Natural killer cell (primary cell): ENCODE measurements at regions not wholly inside any gene's neighbourhood (a gene's known extent, or its start where the extent isn't known, plus 50 kb on each side); places are given as distances from the start of the nearest gene placed in this dataset.

ENCODE experiments used
- ATAC-seq, 3 donors: fragments of 150-1000 bp in 2 of 3; fragments of 200-7000 bp in 1 of 3; cut with Tn5 transposase; 1 replicate in 1 of 3; 2 replicates in 2 of 3; pipeline ENCODE4 v1.10.0; 2021; ENCODE audit warnings: mild to moderate bottlenecking in 2 of 3, moderate library complexity in 2 of 3
- DNase-seq, 2 donors: peaks; one replicate each; pipeline versions ENCODE4 v3.0.0 to v3.0.0-alpha.2; 2013 to 2021; ENCODE audit warnings: mixed read lengths in 1 of 2
- H3K27ac ChIP-seq: one replicate; pipeline ENCODE4 v1.5.1; 2013; ENCODE audit warnings: mild to moderate bottlenecking, low read length
- H3K27me3 ChIP-seq: one replicate; pipeline ENCODE4 v1.6.1; 2013; ENCODE audit warnings: low read length; ENCODE audit not compliant: control insufficient read depth, insufficient read depth
- H3K36me3 ChIP-seq: one replicate; pipeline ENCODE4 v1.6.1; 2013; ENCODE audit warnings: low read length; ENCODE audit not compliant: control insufficient read depth, insufficient read depth
- H3K4me1 ChIP-seq: one replicate; pipeline ENCODE4 v1.6.1; 2013; ENCODE audit warnings: low read length; ENCODE audit not compliant: control insufficient read depth, insufficient read depth
- H3K4me3 ChIP-seq: one replicate; pipeline ENCODE4 v1.5.1; 2013; ENCODE audit warnings: low read length
- H3K9me3 ChIP-seq: one replicate; pipeline ENCODE4 v1.6.1; 2013; ENCODE audit warnings: low read length; ENCODE audit not compliant: control insufficient read depth, insufficient read depth
- H3K27ac Mint-ChIP-seq, 2 donors: one replicate each; pipeline ENCODE4 v1.8.0; 2022; ENCODE audit warnings: mild to moderate bottlenecking in 2 of 2, mixed read lengths in 2 of 2, moderate library complexity in 1 of 2
- H3K27me3 Mint-ChIP-seq, 2 donors: one replicate each; pipeline ENCODE4 v1.8.0; 2022; ENCODE audit warnings: low read depth in 2 of 2, mixed read lengths in 2 of 2
- H3K36me3 Mint-ChIP-seq: one replicate; pipeline ENCODE4 v1.8.0; 2022; ENCODE audit warnings: mixed read lengths
- H3K4me1 Mint-ChIP-seq, 2 donors: one replicate each; pipeline ENCODE4 v1.8.0; 2022; ENCODE audit warnings: mixed read lengths in 2 of 2
- H3K4me3 Mint-ChIP-seq: one replicate; pipeline ENCODE4 v1.8.0; 2022; ENCODE audit warnings: mild to moderate bottlenecking, moderate library complexity, mixed read lengths
- H3K9me3 Mint-ChIP-seq, 2 donors: one replicate each; pipeline ENCODE4 v1.8.0; 2022; ENCODE audit warnings: mixed read lengths in 2 of 2
- CTCF ChIP-seq: fragments of 200-600 bp; IDR thresholded peaks from one replicate; pipeline ENCODE4 v1.8.0; 2022; ENCODE audit warnings: antibody characterized with exemption
- WGBS: methylation state at CpG from one replicate; pipeline ENCODE4 v1.1.7; 2013; ENCODE audit warnings: missing lambda C conversion rate; ENCODE audit not compliant: insufficient coverage; 5-methylcytosine and 5-hydroxymethylcytosine counted together
- intact Hi-C: fragments of 100-400 bp; cut with micrococcal nuclease; formaldehyde crosslinking; loops from one replicate; pipeline ENCODE4 v1.14.2; 2022

GRCh38 chr7:152909683-152910544 is 150.4 kb downstream of the ACTR3B start:
- intact Hi-C loops = no loop called here
- Histone ChIP-seq H3K27ac (no peak overlapping the region), H3K4me1 (no peaks in the 10 kb centered on the region), H3K4me3 (no peak overlapping the region), H3K9me3 (no peaks in the 10 kb centered on the region), H3K36me3 (no peaks in the 10 kb centered on the region), H3K27me3 (no peaks in the 10 kb centered on the region)
- Mint-ChIP-seq H3K27ac (no peak overlapping the region), H3K9me3 (no peaks in the 10 kb centered on the region), H3K4me1 (no peaks in the 10 kb centered on the region), H3K27me3 (no peaks in the 10 kb centered on the region), H3K36me3 (no peaks in the 10 kb centered on the region), H3K4me3 (no peak overlapping the region)
- ATAC-seq (no peak), DNase-seq (no peak)
- TF ChIP-seq CTCF = no peak
- WGBS = 77% methylated on average over 12 of the region's 12 CpGs

DNA sequence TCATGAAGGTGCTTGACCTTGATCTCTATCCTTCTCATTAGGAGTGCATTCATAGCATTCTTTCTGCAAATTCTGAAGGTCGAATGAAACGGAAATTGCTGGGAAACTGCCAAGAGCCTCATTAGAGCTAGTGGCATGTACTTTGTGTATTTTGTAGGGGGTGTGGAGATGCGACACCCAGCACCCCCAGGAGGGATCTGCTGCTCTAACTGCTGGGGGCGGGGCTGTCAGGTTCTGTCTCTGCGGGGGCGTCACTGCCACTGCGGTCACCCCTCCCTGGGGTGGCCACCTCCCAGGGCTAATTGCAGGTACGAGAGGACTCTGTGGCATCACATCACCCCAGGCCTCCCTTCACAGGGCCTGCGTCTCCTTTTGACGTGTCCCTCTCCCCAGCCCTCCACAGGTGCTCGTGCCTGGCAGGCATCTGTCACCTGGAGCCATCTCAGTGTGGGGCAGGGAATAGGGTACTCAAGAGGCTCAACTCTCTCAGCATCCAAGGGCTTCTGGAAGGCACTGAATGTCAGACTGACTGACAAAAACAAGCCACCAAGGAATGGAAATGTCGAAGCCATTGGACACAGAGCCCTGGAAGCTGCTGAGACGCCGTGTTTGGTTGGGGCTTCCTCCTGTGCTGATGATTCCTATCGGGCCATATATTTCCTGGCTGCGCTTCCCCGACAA is 151.1 kb downstream of the ACTR3B start:
- H3K4me1 ChIP-seq = no peaks in the 10 kb centered on the region

GRCh38 chr7:152911226-152911560 is 151.6 kb downstream of the ACTR3B start:
- Histone ChIP-seq H3K27ac (no peak overlapping the region), H3K4me1 (no peaks in the 10 kb centered on the region), H3K36me3 (no peaks in the 10 kb centered on the region), H3K9me3 (no peaks in the 10 kb centered on the region), H3K27me3 (no peaks in the 10 kb centered on the region), H3K4me3 (no peak overlapping the region)
- no peaks in the 10 kb centered on the region for H3K4me1 Mint-ChIP-seq
- ATAC-seq (no peak), DNase-seq (no peak)
- no peak for TF ChIP-seq CTCF
- no peak overlapping the region for H3K27ac Mint-ChIP-seq
- no peaks in the 10 kb centered on the region for H3K27me3 Mint-ChIP-seq
- 92% methylated on average over 4 of the region's 4 CpGs for WGBS
- no peaks in the 10 kb centered on the region for H3K9me3 Mint-ChIP-seq
- no peak overlapping the region for H3K4me3 Mint-ChIP-seq
- no peaks in the 10 kb centered on the region for H3K36me3 Mint-ChIP-seq
- intact Hi-C loops = no loop called here

More for the DNA sequence above, 151.1 kb downstream of the ACTR3B start:
- no peak overlapping the region for H3K4me3 ChIP-seq
- ATAC-seq (no peak), DNase-seq (no peak)
- no peak overlapping the region for H3K4me3 Mint-ChIP-seq
- H3K36me3 Mint-ChIP-seq = no peaks in the 10 kb centered on the region
- WGBS = 75% methylated on average over 15 of the region's 17 CpGs
- no peak overlapping the region for H3K27ac ChIP-seq
- no peaks in the 10 kb centered on the region for H3K27me3 Mint-ChIP-seq
- H3K9me3 Mint-ChIP-seq = no peaks in the 10 kb centered on the region
- no peak overlapping the region for H3K27ac Mint-ChIP-seq
- H3K4me1 Mint-ChIP-seq = no peaks in the 10 kb centered on the region
- no peaks in the 10 kb centered on the region for H3K9me3 ChIP-seq
- no peaks in the 10 kb centered on the region for H3K36me3 ChIP-seq
- no peak for TF ChIP-seq CTCF
- no peaks in the 10 kb centered on the region for H3K27me3 ChIP-seq
- intact Hi-C loops = no loop called here
